SH-SY5Y (cell line): ENCODE measurements at regions not wholly inside any gene's neighbourhood (a gene's known extent, or its start where the extent isn't known, plus 50 kb on each side); places are given as distances from the start of the nearest gene placed in this dataset.

Source experiments
- GATA2 ChIP-seq: IDR thresholded peaks from 2 replicates; pipeline ENCODE4 v1.6.1; 2011; ENCODE audit warnings: mild to moderate bottlenecking, low read depth, low read length
- GATA3 ChIP-seq: IDR thresholded peaks from 2 replicates; pipeline ENCODE4 v1.6.1; 2011; ENCODE audit warnings: low read depth, mild to moderate bottlenecking, low read length, moderate library complexity

- peak; percentile 57; the same call in 1 of the 2 replicates for TF ChIP-seq GATA2
- TF ChIP-seq GATA3 = no peak
Observed at GRCh38 chr3:61358364-61358763, 107.1 kb upstream of the FHIT start.
